Esophagus muscularis mucosa (tissue), 4 donors: ENCODE measurements at regions not wholly inside any gene's neighbourhood (a gene's known extent, or its start where the extent isn't known, plus 50 kb on each side); places are given as distances from the start of the nearest gene placed in this dataset.

Source experiments
- EP300 ChIP-seq: sonication (generic); formaldehyde crosslinking; IDR thresholded peaks from one replicate; pipeline ENCODE4 v1.6.1; 2017; ENCODE audit warnings: antibody characterized with exemption
- POLR2A ChIP-seq: fragments of 450-650 bp; IDR thresholded peaks from one replicate; pipeline ENCODE4 v1.6.1; 2017; ENCODE audit warnings: antibody characterized with exemption, moderate library complexity, mild to moderate bottlenecking, low read depth
- POLR2AphosphoS5 ChIP-seq, 2 donors: sonication (generic); formaldehyde crosslinking; IDR thresholded peaks; one replicate each; pipeline ENCODE4 v1.6.1; 2017; ENCODE audit warnings: antibody characterized with exemption in 2 of 2
- TF ChIP-seq, protein P1 (sequence below), 3 experiments: fragments of 200-600 bp in 2 of 3; fragments of 450-650 bp in 1 of 3; sonication (generic) in 2 of 3; IDR thresholded peaks; one replicate each; pipeline ENCODE4 v1.5.1; 2017 to 2019; ENCODE audit warnings: antibody characterized with exemption in 3 of 3, mild to moderate bottlenecking in 2 of 3, moderate library complexity in 1 of 3

DNA sequence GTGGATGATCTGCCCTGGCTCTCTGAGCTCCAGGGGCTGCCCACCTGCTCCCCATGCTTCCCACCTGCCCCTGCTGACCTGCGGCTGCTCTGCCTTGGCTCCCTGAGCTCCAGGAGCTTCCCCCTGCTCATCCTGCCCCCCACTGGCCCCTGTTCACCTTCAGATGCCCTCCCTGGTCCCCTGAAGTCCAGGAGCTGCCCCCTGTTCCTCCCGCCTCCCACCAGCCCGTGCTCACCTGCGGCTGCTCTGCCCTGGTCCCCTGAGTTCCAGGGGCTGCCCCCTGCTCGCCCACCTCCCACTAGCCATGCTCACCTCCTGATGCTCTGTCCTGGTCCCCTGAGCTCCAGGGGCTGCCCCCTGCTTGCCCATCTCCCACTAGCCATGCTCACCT is 219.7 kb downstream of the TMEM121 start:
- TF ChIP-seq, protein P1, sequence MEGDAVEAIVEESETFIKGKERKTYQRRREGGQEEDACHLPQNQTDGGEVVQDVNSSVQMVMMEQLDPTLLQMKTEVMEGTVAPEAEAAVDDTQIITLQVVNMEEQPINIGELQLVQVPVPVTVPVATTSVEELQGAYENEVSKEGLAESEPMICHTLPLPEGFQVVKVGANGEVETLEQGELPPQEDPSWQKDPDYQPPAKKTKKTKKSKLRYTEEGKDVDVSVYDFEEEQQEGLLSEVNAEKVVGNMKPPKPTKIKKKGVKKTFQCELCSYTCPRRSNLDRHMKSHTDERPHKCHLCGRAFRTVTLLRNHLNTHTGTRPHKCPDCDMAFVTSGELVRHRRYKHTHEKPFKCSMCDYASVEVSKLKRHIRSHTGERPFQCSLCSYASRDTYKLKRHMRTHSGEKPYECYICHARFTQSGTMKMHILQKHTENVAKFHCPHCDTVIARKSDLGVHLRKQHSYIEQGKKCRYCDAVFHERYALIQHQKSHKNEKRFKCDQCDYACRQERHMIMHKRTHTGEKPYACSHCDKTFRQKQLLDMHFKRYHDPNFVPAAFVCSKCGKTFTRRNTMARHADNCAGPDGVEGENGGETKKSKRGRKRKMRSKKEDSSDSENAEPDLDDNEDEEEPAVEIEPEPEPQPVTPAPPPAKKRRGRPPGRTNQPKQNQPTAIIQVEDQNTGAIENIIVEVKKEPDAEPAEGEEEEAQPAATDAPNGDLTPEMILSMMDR (IDR thresholded peaks at IDR 0.05) = no peak
- TF ChIP-seq EP300 (no peak), POLR2AphosphoS5 (IDR thresholded peaks at IDR 0.05) (no peak), POLR2A (no peak)
